Keratinocyte (primary cell): ENCODE measurements at regions not wholly inside any gene's neighbourhood (a gene's known extent, or its start where the extent isn't known, plus 50 kb on each side); places are given as distances from the start of the nearest gene placed in this dataset.

ENCODE experiments used
- EZH2 ChIP-seq: IDR thresholded peaks from one replicate; pipeline ENCODE4 v1.6.1; 2012; ENCODE audit warnings: inconsistent platforms, mild to moderate bottlenecking, low read length, moderate library complexity
- TF ChIP-seq, protein P1 (sequence below), 3 experiments: IDR thresholded peaks in 1 of 3; conservative IDR thresholded peaks in 1 of 3; optimal IDR thresholded peaks in 1 of 3; 2 replicates in 2 of 3; 3 replicates in 1 of 3; pipeline versions ENCODE3 to v1.5.1; 2011; ENCODE audit warnings: low read length in 3 of 3, mild to moderate bottlenecking in 3 of 3, moderate library complexity in 2 of 3, control low read depth in 1 of 3, inconsistent platforms in 1 of 3; ENCODE audit not compliant: insufficient read depth in 2 of 3; ENCODE audit errors: extremely low read depth in 1 of 3

DNA sequence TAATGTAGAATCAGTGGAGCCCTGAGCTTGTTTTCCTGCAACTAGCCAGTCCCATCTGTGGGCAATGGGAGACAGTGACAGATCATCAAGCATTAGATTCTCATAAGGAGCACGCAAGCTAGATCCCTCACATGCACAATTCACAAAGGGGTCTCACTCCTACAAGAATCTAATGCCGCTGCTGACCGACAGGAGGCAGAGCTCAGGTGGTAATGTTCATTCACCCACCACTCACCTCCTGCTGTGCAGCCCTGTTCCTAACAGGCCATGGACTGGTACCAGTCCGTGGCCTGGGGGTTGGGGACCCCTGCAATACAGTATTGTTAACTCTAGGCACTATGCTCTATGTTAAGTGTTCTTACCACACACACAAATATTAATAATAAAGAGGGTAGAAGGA, 362.8 kb downstream of the RBM26 start:
- TF ChIP-seq EZH2 = no peak
- TF ChIP-seq, protein P1, sequence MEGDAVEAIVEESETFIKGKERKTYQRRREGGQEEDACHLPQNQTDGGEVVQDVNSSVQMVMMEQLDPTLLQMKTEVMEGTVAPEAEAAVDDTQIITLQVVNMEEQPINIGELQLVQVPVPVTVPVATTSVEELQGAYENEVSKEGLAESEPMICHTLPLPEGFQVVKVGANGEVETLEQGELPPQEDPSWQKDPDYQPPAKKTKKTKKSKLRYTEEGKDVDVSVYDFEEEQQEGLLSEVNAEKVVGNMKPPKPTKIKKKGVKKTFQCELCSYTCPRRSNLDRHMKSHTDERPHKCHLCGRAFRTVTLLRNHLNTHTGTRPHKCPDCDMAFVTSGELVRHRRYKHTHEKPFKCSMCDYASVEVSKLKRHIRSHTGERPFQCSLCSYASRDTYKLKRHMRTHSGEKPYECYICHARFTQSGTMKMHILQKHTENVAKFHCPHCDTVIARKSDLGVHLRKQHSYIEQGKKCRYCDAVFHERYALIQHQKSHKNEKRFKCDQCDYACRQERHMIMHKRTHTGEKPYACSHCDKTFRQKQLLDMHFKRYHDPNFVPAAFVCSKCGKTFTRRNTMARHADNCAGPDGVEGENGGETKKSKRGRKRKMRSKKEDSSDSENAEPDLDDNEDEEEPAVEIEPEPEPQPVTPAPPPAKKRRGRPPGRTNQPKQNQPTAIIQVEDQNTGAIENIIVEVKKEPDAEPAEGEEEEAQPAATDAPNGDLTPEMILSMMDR (optimal IDR thresholded peaks at IDR 0.05 in 1 of 3, IDR thresholded peaks at IDR 0.05 in 1 of 3, conservative IDR thresholded peaks at IDR 0.05 in 1 of 3; ENCODE audit: extremely low read depth in 1 of 3, insufficient read depth in 2 of 3, low read length in 3 of 3) = no peak
